BJ (cell line): ENCODE measurements at regions not wholly inside any gene's neighbourhood (a gene's known extent, or its start where the extent isn't known, plus 50 kb on each side); places are given as distances from the start of the nearest gene placed in this dataset.
A peak's percentile ranks its signal among the peaks of the same experiment; 100 is the strongest.

Experiments used
- CTCF ChIA-PET: fragments of 350-600 bp; formaldehyde crosslinking; extraction: SDS; loops from one replicate; lab custom pipeline; 2021; ENCODE audit warnings: antibody characterized with exemption, inconsistent platforms; lab: Yijun Ruan, JAX
- POLR2A ChIA-PET: fragments of 300-600 bp; sonication (Branson Sonifier 250); formaldehyde crosslinking; extraction: SDS; loops from one replicate; lab custom pipeline; 2021; ENCODE audit warnings: antibody characterized with exemption; lab: Charles Lee
- DNase-seq: peaks from one replicate; pipeline ENCODE4 v3.0.0-alpha.2; 2011; ENCODE audit warnings: low read depth
- H3K27me3 ChIP-seq: 2 replicates; pipeline ENCODE4 v1.6.0; 2011; ENCODE audit warnings: low read length; ENCODE audit not compliant: control insufficient read depth, insufficient read depth
- H3K36me3 ChIP-seq: 2 replicates; pipeline ENCODE4 v1.5.1; 2011; ENCODE audit warnings: low read length; ENCODE audit not compliant: control insufficient read depth, insufficient read depth
- H3K4me3 ChIP-seq: 2 replicates; pipeline ENCODE4 v1.5.1; 2011; ENCODE audit warnings: low read depth, mild to moderate bottlenecking, control low read depth, low read length
- TF ChIP-seq, protein P1 (sequence below): IDR thresholded peaks from 2 replicates; pipeline ENCODE4 v1.5.1; 2011; ENCODE audit warnings: low read depth, mild to moderate bottlenecking, control low read depth, inconsistent platforms, low read length, moderate library complexity; ENCODE audit not compliant: insufficient read depth

- TF ChIP-seq, protein P1, sequence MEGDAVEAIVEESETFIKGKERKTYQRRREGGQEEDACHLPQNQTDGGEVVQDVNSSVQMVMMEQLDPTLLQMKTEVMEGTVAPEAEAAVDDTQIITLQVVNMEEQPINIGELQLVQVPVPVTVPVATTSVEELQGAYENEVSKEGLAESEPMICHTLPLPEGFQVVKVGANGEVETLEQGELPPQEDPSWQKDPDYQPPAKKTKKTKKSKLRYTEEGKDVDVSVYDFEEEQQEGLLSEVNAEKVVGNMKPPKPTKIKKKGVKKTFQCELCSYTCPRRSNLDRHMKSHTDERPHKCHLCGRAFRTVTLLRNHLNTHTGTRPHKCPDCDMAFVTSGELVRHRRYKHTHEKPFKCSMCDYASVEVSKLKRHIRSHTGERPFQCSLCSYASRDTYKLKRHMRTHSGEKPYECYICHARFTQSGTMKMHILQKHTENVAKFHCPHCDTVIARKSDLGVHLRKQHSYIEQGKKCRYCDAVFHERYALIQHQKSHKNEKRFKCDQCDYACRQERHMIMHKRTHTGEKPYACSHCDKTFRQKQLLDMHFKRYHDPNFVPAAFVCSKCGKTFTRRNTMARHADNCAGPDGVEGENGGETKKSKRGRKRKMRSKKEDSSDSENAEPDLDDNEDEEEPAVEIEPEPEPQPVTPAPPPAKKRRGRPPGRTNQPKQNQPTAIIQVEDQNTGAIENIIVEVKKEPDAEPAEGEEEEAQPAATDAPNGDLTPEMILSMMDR: no peak
- Histone ChIP-seq H3K27me3 (no peaks in the 10 kb centered on the region), H3K36me3 (peaks cover 12% of the 10 kb centered on the region), H3K4me3 (no peak overlapping the region)
- DNase-seq: no peak
- CTCF ChIA-PET: interaction anchor here (0.6 to 1.6 kb wide), 2 partner anchors 14 to 32 kb away, joined by 3 to 6 read pairs; no protein-coding TSS in a partner anchor
- POLR2A ChIA-PET: no interaction called here
Measured at GRCh38 chr11:8794126-8794525, 111.5 kb downstream of the RPL27A start.

DNA sequence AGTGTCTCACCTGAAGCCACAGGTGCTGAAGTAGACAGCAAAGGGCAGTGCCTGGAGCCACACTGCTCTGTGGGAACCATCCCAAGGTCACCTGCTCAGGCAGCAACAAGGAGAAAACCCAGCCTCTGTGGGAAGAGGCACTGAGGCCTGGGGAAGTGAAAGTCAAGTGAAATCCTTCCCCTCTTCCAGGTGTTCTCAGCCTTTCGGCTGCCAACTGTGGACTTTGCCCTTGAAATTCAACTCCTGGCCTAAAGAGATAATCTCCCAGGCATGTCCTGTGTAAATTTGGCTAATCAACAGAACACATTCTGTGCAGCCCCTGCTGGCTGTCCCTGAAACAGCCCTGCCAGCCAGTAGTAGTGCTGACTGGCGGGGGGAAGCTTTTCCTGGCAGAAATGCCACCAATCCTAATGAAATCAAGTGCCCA, 112.1 kb downstream of the RPL27A start:
- Histone ChIP-seq H3K4me3 (no peak overlapping the region), H3K36me3 (peaks cover 15% of the 10 kb centered on the region), H3K27me3 (no peaks in the 10 kb centered on the region)
- no peak for DNase-seq
- TF ChIP-seq, protein P1: peak; percentile 8; the same call in 1 of the 2 replicates
- ChIA-PET POLR2A (no interaction called here), CTCF (interaction anchor here (1.0 to 1.6 kb wide), 3 partner anchors 9 to 15 kb away, joined by 3 to 6 read pairs (median 4); no protein-coding TSS in a partner anchor)

DNA sequence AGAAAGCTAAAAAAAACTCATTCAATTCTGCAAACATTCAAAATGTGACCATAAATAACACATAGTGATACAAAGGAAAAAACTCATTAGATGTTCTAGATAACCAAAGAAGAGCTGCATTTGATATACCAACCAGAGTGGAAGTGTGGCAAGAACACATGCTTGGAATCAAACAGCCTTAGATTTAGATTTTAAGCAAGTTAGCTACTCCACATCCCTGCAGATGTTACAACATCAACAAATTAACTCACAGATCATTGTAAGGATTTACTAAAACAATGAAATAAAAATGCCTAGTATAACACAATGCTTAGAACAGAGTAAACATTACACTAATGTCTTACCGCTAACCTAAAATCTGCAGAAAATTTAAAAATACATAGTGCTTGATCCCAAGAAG, 114.0 kb upstream of the AKIP1 start:
- ChIA-PET POLR2A (no interaction called here), CTCF (interaction anchor here (1.0 kb wide), 1 partner anchor 12 kb away, joined by 3 read pairs; no protein-coding TSS in a partner anchor)
- H3K4me3 ChIP-seq: no peak overlapping the region
- TF ChIP-seq, protein P1: no peak
- H3K36me3 ChIP-seq: peaks cover 16% of the 10 kb centered on the region
- H3K27me3 ChIP-seq: no peaks in the 10 kb centered on the region
- DNase-seq: no peak

- POLR2A ChIA-PET: no interaction called here
- no peak overlapping the region for H3K4me3 ChIP-seq
- TF ChIP-seq, protein P1: no peak
- peaks cover 22% of the 10 kb centered on the region for H3K36me3 ChIP-seq
- CTCF ChIA-PET: interaction anchor here (1.5 kb wide), 1 partner anchor 9 kb away, joined by 3 read pairs; no protein-coding TSS in a partner anchor
- no peak for DNase-seq
- no peaks in the 10 kb centered on the region for H3K27me3 ChIP-seq
Measured at GRCh38 chr11:8799273-8799672, 111.7 kb upstream of the AKIP1 start.

- TF ChIP-seq, protein P1: no peak
- H3K4me3 ChIP-seq: no peak overlapping the region
- H3K36me3 ChIP-seq: peaks cover 14% of the 10 kb centered on the region
- ChIA-PET CTCF (interaction anchor here (1.1 to 1.5 kb wide), 2 partner anchors 8 to 12 kb away, joined by 3 read pairs; no protein-coding TSS in a partner anchor), POLR2A (no interaction called here)
- DNase-seq: no peak
- no peaks in the 10 kb centered on the region for H3K27me3 ChIP-seq
Measured at GRCh38 chr11:8800520-8801110, 110.4 kb upstream of the AKIP1 start.
